BE2C (cell line): ENCODE measurements at regions not wholly inside any gene's neighbourhood (a gene's known extent, or its start where the extent isn't known, plus 50 kb on each side); places are given as distances from the start of the nearest gene placed in this dataset.

Experiments used
- DNase-seq: peaks from one replicate; pipeline ENCODE4 v3.0.0-alpha.2; 2020
- H3K27me3 ChIP-seq: fragments of 250-450 bp; sonication (Bioruptor Pico); 2 replicates; pipeline ENCODE4 v1.5.1; 2020; ENCODE audit warnings: mild to moderate bottlenecking
- H3K36me3 ChIP-seq: fragments of 250-450 bp; sonication (Bioruptor Pico); 2 replicates; pipeline ENCODE4 v1.5.1; 2020; ENCODE audit warnings: mild to moderate bottlenecking
- H3K4me1 ChIP-seq: fragments of 250-450 bp; sonication (Bioruptor Pico); 2 replicates; pipeline ENCODE4 v1.5.1; 2020
- H3K4me3 ChIP-seq: 2 replicates; pipeline ENCODE4 v1.5.1; 2011; ENCODE audit warnings: low read depth, low read length
- H3K9me3 ChIP-seq: fragments of 250-450 bp; sonication (Bioruptor Pico); 2 replicates; pipeline ENCODE4 v1.5.1; 2020
- TF ChIP-seq, protein P1 (sequence below): IDR thresholded peaks from 2 replicates; pipeline ENCODE4 v1.5.1; 2012; ENCODE audit warnings: mild to moderate bottlenecking, low read depth, low read length

DNA sequence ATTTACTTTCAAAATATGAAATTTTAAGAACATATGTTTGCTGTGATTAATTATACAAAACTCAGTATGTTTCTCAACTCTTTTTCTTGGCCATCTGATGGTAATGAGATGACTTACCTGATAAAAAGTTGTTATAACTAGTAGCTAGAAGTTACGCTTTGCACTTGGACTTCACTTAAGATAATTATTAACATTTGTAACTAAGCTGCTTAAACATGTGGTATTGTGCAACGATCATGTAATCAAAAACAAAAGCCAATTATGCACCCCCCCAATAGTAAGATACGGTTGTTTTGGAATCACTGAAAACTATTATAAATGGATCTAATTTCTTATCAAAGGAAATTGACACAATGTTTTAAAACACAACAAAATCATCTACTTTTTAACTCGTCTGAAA lies 342.9 kb downstream of the CNTN3 start:
- no peak for DNase-seq
- no peaks in the 10 kb centered on the region for H3K4me1 ChIP-seq
- no peaks in the 10 kb centered on the region for H3K9me3 ChIP-seq
- H3K4me3 ChIP-seq, result no peak overlapping the region
- no peaks in the 10 kb centered on the region; the same call in 1 of the 2 replicates for H3K27me3 ChIP-seq
- no peaks in the 10 kb centered on the region for H3K36me3 ChIP-seq
- TF ChIP-seq, protein P1, sequence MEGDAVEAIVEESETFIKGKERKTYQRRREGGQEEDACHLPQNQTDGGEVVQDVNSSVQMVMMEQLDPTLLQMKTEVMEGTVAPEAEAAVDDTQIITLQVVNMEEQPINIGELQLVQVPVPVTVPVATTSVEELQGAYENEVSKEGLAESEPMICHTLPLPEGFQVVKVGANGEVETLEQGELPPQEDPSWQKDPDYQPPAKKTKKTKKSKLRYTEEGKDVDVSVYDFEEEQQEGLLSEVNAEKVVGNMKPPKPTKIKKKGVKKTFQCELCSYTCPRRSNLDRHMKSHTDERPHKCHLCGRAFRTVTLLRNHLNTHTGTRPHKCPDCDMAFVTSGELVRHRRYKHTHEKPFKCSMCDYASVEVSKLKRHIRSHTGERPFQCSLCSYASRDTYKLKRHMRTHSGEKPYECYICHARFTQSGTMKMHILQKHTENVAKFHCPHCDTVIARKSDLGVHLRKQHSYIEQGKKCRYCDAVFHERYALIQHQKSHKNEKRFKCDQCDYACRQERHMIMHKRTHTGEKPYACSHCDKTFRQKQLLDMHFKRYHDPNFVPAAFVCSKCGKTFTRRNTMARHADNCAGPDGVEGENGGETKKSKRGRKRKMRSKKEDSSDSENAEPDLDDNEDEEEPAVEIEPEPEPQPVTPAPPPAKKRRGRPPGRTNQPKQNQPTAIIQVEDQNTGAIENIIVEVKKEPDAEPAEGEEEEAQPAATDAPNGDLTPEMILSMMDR, result no peak

DNA sequence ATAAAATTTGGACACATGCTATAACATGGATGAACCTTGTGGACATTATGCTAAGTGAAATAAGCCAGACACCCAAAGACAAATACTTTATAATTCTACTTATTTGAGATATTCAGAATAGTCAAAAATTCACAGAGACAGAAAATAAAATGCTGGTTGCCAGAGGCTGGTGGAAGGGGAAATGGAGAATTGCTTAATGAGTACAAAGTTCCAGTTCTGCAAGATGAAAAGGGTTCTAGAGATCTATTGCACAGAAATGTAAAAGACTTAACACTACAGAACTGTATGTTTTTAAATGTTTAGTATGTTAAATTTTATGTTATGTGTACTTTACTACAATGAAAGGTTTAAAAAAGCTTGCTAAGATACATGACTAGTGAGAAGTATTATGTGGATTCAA lies 344.8 kb downstream of the CNTN3 start:
- Histone ChIP-seq H3K27me3 (no peaks in the 10 kb centered on the region; the same call in 1 of the 2 replicates), H3K36me3 (no peaks in the 10 kb centered on the region), H3K4me3 (no peak overlapping the region), H3K4me1 (no peaks in the 10 kb centered on the region), H3K9me3 (no peaks in the 10 kb centered on the region)
- TF ChIP-seq, protein P1, result no peak
- no peak for DNase-seq

DNA sequence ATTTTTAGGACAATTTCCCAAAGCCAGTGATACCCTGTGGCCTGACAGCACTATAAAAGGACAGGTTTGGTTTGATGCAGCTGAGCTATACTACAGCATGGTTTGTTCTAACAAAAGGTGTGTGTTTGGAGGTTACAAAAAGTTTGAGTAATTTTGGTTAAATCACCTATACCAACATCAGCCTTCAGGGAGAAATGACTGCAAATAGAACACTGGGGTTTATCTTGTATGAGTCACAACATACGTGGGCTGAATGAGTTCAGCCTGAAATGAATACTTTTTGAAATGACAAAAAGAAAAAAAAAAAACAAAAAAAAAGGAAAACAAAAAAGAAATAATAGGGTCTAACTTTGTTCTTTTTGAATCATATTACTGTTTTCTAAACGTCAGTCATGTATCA lies 345.7 kb downstream of the CNTN3 start:
- DNase-seq, result no peak
- H3K27me3 ChIP-seq, result no peaks in the 10 kb centered on the region; the same call in 1 of the 2 replicates
- no peaks in the 10 kb centered on the region for H3K9me3 ChIP-seq
- H3K36me3 ChIP-seq, result no peaks in the 10 kb centered on the region
- no peaks in the 10 kb centered on the region for H3K4me1 ChIP-seq
- TF ChIP-seq, protein P1, result no peak
- no peak overlapping the region for H3K4me3 ChIP-seq

DNA sequence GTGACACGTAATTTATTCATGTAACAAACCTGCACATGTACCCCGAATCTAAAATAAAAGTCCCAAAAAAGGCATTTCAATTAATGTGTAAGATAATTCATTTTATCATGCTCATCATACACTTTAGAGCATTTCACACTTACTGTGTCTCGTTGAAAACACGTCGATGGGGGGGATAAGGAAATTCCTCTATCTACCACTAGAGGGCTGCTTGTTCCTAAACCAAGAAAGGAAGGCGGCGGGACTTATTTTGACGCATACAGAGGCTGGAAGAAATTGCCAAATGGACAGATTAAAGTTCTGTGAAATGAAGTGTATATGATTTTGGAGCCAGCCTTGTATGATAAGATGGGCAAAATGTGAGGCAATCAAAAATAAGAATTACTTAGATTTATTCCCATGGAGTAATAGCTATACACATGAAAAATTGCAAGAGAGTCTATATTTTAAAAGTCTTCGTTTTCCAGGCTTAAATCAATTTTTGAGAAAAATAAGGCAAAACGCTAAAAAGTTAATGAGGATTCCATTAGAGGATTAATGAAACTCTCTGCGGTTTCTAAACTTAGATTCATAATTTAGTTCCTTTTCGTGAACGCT lies 346.8 kb downstream of the CNTN3 start:
- peak; percentile 48 for DNase-seq

DNA sequence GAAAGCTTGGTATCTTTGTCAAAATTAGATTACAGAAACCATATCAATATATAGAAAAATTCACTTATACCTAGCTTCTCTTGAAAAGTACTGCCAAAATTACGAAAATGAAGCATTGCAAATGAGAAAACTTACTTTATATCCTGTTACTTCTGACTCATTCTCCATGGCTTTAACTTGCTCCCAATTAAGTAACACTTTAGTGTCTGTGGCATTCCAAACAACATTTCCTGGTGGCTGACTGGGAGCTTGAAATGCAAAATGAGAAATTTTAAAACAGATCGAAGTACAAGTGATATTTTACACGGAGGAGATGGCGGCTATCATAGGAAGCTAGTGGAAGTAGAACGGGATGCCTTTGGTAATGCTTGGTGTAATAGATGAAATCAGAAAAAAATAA lies 347.3 kb downstream of the CNTN3 start:
- no peaks in the 10 kb centered on the region for H3K4me1 ChIP-seq
- H3K4me3 ChIP-seq, result no peak overlapping the region
- no peaks in the 10 kb centered on the region; the same call in 1 of the 2 replicates for H3K27me3 ChIP-seq
- no peaks in the 10 kb centered on the region for H3K9me3 ChIP-seq
- H3K36me3 ChIP-seq, result no peaks in the 10 kb centered on the region
- TF ChIP-seq, protein P1, result no peak
- no peak for DNase-seq

More for the DNA sequence above, 346.8 kb downstream of the CNTN3 start:
- Histone ChIP-seq H3K36me3 (no peaks in the 10 kb centered on the region), H3K27me3 (no peaks in the 10 kb centered on the region; the same call in 1 of the 2 replicates), H3K4me3 (no peak overlapping the region), H3K4me1 (no peaks in the 10 kb centered on the region), H3K9me3 (no peaks in the 10 kb centered on the region)
- TF ChIP-seq, protein P1, result peak; percentile 87

DNA sequence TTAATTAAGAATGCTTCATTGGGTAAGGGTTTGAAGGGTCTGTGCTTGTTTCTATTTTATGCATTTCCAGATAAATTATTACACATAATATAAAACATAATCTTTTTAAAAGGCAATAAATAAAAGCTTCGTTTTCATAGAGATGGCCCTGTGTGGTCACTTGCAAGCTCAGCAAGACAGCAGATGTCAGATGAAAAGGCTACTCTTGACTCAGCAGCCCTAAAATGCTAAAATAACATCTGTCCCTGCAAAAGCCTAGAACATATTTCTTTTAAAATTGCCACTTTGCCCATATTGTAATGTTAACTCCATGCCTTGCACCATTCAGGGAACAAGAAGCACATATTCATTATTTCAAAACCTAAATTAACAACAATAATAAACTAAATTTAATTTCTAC lies 349.4 kb downstream of the CNTN3 start:
- no peak for DNase-seq
- H3K4me1 ChIP-seq, result no peaks in the 10 kb centered on the region
- no peaks in the 10 kb centered on the region for H3K9me3 ChIP-seq

More for the DNA sequence above, 349.4 kb downstream of the CNTN3 start:
- H3K4me3 ChIP-seq, result no peak overlapping the region
- TF ChIP-seq, protein P1, result no peak
- no peaks in the 10 kb centered on the region; the same call in 1 of the 2 replicates for H3K27me3 ChIP-seq
- H3K36me3 ChIP-seq, result no peaks in the 10 kb centered on the region
